ENCODE measurements at regions not wholly inside any gene's neighbourhood (a gene's known extent, or its start where the extent isn't known, plus 50 kb on each side); places are given as distances from the start of the nearest gene placed in this dataset.
"Not testable (repeated sequence)": the region's sequence is repeated elsewhere in the genome, so short reads cannot be mapped to it uniquely, and the experiment has no call there.

GRCh38 chr3:139107424-139108252 is 62.9 kb upstream of the PRR23C start:
- H3K27ac Mint-ChIP-seq = no peak overlapping the region
- peaks cover 13% of the 10 kb centered on the region for H3K4me1 Mint-ChIP-seq
- H3K27me3 Mint-ChIP-seq (ENCODE audit: low read depth, poor library complexity) = peaks cover 37% of the 10 kb centered on the region
- H3K4me3 Mint-ChIP-seq = no peak overlapping the region
- no peak for TF ChIP-seq CTCF (IDR thresholded peaks at IDR 0.05)
- no peaks in the 10 kb centered on the region for H3K36me3 Mint-ChIP-seq (ENCODE audit: low read depth)
- no peaks in the 10 kb centered on the region for H3K9me3 Mint-ChIP-seq
- DNase-seq = no peak

GRCh38 chr3:139108253-139108969 is 63.7 kb upstream of the PRR23C start:
- Mint-ChIP-seq H3K36me3 (ENCODE audit: low read depth) (no peaks in the 10 kb centered on the region), H3K27me3 (ENCODE audit: low read depth, poor library complexity) (peaks cover 44% of the 10 kb centered on the region), H3K9me3 (no peaks in the 10 kb centered on the region), H3K4me1 (peaks cover 12% of the 10 kb centered on the region), H3K4me3 (no peak overlapping the region), H3K27ac (no peak overlapping the region)
- DNase-seq = no peak
- TF ChIP-seq CTCF (IDR thresholded peaks at IDR 0.05) = no peak

GRCh38 chr3:139109271-139109670 is 64.6 kb upstream of the PRR23C start:
- Mint-ChIP-seq H3K27me3 (ENCODE audit: low read depth, poor library complexity) (peaks cover 48% of the 10 kb centered on the region), H3K4me1 (peaks cover 8% of the 10 kb centered on the region), H3K9me3 (no peaks in the 10 kb centered on the region), H3K4me3 (no peak overlapping the region), H3K27ac (no peak overlapping the region), H3K36me3 (ENCODE audit: low read depth) (no peaks in the 10 kb centered on the region)
- DNase-seq = no peak
- TF ChIP-seq CTCF (IDR thresholded peaks at IDR 0.05) = no peak

- no peak for DNase-seq
- no peaks in the 10 kb centered on the region for H3K36me3 Mint-ChIP-seq (ENCODE audit: low read depth)
- H3K9me3 Mint-ChIP-seq = no peaks in the 10 kb centered on the region
- H3K4me3 Mint-ChIP-seq = no peak overlapping the region
- peaks cover 8% of the 10 kb centered on the region for H3K4me1 Mint-ChIP-seq
- no peak overlapping the region for H3K27ac Mint-ChIP-seq
- peaks cover 44% of the 10 kb centered on the region for H3K27me3 Mint-ChIP-seq (ENCODE audit: low read depth, poor library complexity)
- TF ChIP-seq CTCF (IDR thresholded peaks at IDR 0.05) = no peak
Measured at GRCh38 chr3:139110072-139110830, 65.6 kb upstream of the PRR23C start.

- H3K4me3 Mint-ChIP-seq; DNase-seq; H3K4me1 Mint-ChIP-seq; H3K9me3 Mint-ChIP-seq; H3K27ac Mint-ChIP-seq; H3K36me3 Mint-ChIP-seq (ENCODE audit: low read depth): not testable (repeated sequence)
- peaks cover 42% of the 10 kb centered on the region for H3K27me3 Mint-ChIP-seq (ENCODE audit: low read depth, poor library complexity)
Measured at GRCh38 chr3:139110929-139111328, 66.2 kb upstream of the PRR23C start.
